ENCODE measurements at regions not wholly inside any gene's neighbourhood (a gene's known extent, or its start where the extent isn't known, plus 50 kb on each side); places are given as distances from the start of the nearest gene placed in this dataset.
"Not testable (repeated sequence)": the region's sequence is repeated elsewhere in the genome, so short reads cannot be mapped to it uniquely, and the experiment has no call there.

DNA sequence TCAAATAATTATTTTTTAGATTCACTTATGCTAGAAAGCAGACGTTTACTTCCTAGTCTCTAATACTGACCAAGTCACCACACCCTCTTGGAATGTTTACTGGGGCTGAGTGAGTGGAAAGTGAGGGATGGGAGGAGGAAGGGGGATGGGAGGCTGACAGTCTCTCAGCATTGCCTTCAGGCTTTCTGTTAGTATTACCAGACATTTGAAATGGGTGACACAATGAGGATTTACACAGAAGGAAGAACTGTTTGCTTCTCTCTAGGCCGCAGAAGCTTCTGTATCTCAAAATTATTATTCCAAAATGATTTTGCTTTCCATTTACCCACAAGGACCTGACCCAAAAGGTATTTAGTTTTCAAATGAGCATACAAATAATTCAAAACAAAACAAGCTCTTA lies 232.8 kb upstream of the ZNF608 start:
- DNase-seq (ENCODE audit: low spot score) (no peak), ATAC-seq (no peak)
- intact Hi-C loops (cut with DNase I), result no loop called here

- ATAC-seq, result no peak
- DNase-seq (ENCODE audit: low spot score), result no peak
- intact Hi-C loops (cut with DNase I), result no loop called here
These were observed 233.9 kb upstream of the ZNF608 start for GRCh38 chr5:124980163-124980941.

DNA sequence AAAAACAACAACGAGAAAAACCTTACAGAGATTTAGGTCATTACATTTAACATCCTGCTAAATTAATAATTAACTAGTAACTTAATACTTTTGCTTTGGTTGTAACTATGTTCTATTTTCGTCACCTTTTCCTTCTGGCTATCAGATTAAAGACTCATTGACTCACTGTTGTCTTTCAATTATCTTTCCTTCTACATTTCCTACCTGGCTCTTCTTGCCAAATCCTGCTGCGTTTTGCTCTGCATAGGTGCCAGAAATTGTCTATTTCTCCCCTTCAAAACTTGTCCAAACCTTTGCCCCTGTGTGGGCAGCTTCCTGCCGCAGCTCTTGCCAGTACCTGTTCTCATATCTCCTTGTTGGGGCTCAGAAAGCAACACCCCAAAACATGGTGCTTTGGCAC lies 235.5 kb upstream of the ZNF608 start:
- DNase-seq (ENCODE audit: low spot score), result no peak
- no peak for ATAC-seq
- intact Hi-C loops (cut with DNase I), result no loop called here

GRCh38 chr5:124986170-124986569 lies 239.7 kb upstream of the ZNF608 start:
- ATAC-seq (no peak), DNase-seq (ENCODE audit: low spot score) (no peak)
- intact Hi-C loops (cut with DNase I), result no loop called here

GRCh38 chr5:124986667-124987066 lies 240.2 kb upstream of the ZNF608 start:
- DNase-seq (ENCODE audit: low spot score) (no peak), ATAC-seq (no peak)
- intact Hi-C loops (cut with DNase I), result no loop called here

GRCh38 chr5:124987786-124988185 lies 241.3 kb upstream of the ZNF608 start:
- intact Hi-C loops (cut with DNase I); DNase-seq (ENCODE audit: low spot score); ATAC-seq: not testable (repeated sequence)

DNA sequence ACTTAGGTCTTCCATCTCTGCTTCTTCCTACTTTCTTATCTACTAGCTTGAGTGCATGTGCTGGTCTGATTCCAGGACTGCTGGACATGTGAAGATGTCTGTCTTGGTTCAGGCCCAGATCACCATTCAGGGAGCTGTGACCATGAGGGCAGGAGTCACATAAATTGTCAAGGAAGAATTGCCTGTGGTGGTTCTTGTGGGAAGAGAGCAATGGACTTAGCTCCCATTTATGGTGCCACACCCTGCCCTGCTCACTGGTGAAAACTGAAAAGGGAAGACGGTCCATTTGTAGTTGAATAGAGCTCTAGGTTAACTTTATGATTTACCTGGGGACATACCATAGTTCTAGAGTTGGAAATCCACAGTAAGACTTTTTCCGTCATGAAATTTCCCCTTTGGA lies 244.3 kb upstream of the ZNF608 start:
- ATAC-seq (no peak), DNase-seq (ENCODE audit: low spot score) (no peak)
- intact Hi-C loops (cut with DNase I), result no loop called here

DNA sequence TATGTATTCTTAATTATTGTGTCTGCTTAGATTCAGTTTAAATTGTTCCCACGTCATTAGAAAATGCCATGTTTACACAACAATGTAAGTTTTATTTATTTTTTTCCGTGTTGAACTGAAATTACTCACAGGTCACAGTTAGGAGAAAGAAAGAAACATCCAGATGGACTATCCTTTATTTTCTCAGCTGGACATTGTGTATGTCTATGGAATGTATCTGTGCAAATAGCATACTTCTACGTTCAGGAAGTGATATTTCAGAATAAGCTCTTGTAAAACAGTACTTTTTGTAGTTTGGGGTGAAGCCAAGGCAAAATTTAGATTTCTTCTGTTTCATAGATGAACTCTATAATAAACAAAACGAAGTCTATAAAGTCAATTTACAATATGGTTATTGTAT lies 249.0 kb upstream of the ZNF608 start:
- DNase-seq (ENCODE audit: low spot score), result no peak
- ATAC-seq, result no peak
- intact Hi-C loops (cut with DNase I), result no loop called here

GRCh38 chr5:124996023-124996763 lies 249.8 kb upstream of the ZNF608 start:
- DNase-seq (ENCODE audit: low spot score) (no peak), ATAC-seq (no peak)
- intact Hi-C loops (cut with DNase I), result no loop called here

DNA sequence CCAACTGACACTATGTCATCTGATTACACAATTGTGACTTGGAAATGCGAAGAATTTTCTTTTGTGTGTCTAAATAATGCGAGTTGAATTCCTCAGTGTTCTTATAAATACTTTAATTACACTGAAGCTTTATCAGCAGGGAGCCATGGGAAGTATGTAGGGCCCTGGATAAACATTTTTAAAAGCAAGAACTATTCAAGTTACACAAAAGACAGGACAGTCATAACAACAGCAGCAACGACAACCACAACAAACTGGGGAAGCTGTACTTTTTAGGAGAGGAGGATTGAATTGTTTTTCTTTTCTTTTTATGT lies 250.3 kb upstream of the ZNF608 start:
- ATAC-seq, result no peak
- intact Hi-C loops (cut with DNase I), result no loop called here
- no peak for DNase-seq (ENCODE audit: low spot score)

- DNase-seq (ENCODE audit: low spot score) (no peak), ATAC-seq (no peak)
- intact Hi-C loops (cut with DNase I), result no loop called here
These were observed 250.9 kb upstream of the ZNF608 start for GRCh38 chr5:124997186-124997893.

DNA sequence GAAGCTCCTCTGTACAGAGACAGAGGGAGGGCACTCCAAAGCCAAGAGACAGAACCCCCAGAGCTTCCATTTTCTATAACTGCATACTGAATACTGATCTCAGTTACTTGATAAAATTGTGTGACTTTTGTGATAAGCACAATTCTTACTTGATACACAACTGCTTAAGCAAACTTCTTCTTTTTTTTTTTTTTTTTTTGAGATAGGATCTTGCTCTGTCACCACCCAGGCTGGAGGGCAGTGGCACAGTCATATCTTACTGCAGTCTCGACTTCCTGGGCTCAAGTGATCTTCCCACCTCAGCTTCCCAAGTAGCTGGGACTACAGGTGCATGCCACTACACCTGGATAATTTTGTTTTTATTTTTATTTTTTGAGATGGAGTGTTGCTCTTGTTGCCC lies 252.1 kb upstream of the ZNF608 start:
- intact Hi-C loops (cut with DNase I), result no loop called here
- ATAC-seq (no peak), DNase-seq (ENCODE audit: low spot score) (no peak)

DNA sequence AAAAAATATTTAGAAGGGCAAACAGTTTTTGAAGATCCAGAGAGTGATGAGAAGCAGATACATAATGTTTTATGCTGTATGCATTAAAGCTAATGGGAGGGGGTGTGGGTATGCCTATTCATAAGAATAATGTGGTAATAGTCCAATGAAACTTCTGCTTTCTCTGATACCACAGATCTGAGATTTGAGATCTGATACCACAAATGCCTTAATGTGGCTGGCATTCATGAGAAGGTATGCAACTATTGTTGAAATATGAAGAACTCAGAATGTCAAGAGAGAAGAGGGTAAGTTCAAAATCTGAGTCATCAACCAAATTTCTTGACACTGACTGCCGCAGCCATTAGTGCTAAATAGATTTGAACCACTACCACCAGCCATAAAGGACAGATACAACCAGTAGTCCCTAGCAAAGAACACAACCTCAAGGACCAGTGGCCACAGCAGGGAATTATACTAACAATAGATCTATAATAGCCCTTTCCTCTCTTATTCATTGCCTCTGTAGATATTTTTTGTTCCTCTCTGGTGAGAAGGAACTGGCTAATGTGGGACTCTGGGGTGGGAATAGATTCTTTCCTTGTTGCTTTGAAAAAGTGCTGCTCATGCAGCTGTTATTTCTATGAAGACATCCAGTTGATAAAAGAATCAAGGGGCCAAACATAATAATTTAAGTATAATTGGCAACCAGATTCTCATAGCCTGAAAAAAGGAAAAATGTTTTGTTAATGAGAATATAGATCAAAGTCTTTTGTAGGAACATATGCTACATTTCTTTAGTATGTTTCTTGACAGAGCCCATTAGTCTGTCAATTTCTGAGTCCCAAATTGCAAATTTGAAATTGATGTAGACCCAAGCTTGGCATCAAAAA lies 256.5 kb upstream of the ZNF608 start:
- DNase-seq (ENCODE audit: low spot score), result no peak
- no peak for ATAC-seq
- intact Hi-C loops (cut with DNase I), result no loop called here

DNA sequence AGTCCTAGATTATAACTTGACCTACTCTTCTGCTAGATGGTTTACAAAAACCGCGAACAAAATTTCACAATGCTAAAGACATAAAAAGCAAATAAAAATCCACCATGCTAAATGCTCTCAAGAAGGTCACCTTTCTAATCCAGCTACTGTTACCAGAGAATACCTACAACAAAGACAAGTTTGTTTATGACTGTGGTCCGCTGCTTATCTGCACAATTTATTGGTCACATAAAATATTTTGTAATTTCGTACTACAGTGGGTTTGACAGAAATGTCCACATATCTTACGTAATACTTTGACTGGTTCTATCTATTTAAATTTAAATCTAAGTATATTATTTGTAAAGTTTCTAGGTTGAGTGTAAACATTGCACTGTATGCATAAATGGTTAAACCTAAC lies 257.6 kb upstream of the ZNF608 start:
- ATAC-seq (no peak), DNase-seq (ENCODE audit: low spot score) (no peak)
- intact Hi-C loops (cut with DNase I), result no loop called here

- intact Hi-C loops (cut with DNase I), result no loop called here
- ATAC-seq (no peak), DNase-seq (ENCODE audit: low spot score) (no peak)
These were observed 258.8 kb upstream of the ZNF608 start for GRCh38 chr5:125005266-125005665.

- no peak for ATAC-seq
- DNase-seq (ENCODE audit: low spot score), result no peak
- intact Hi-C loops (cut with DNase I), result no loop called here
These were observed 259.7 kb upstream of the ZNF608 start for GRCh38 chr5:125006011-125006685.

GRCh38 chr5:125010356-125010755 lies 263.9 kb upstream of the ZNF608 start:
- no peak for ATAC-seq
- intact Hi-C loops (cut with DNase I), result no loop called here
- no peak for DNase-seq (ENCODE audit: low spot score)

GRCh38 chr5:125011014-125011413 lies 264.6 kb upstream of the ZNF608 start:
- no peak for DNase-seq (ENCODE audit: low spot score)
- no peak for ATAC-seq
- intact Hi-C loops (cut with DNase I), result no loop called here

DNA sequence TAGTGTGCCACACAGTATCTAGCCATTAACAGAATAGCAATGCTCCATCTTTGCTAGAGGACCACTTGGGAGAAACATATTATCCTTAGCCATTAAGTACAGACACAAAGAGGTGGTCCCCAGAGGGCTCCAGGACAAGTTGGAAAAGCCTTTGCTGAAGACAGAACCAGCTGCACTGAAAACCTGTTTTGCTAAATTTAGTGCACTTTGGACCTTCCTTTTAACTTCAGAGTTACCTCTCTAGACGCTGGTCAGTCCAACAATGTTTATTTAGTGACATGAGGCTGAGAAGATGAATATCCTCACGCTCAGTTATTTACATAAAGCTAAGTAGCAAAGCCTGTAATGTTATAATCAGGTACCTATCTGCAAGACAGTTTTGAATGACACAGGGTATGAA lies 265.0 kb upstream of the ZNF608 start:
- DNase-seq (ENCODE audit: low spot score) (no peak), ATAC-seq (no peak)
- intact Hi-C loops (cut with DNase I), result no loop called here
